IPS-20b (cell line): ENCODE measurements at regions not wholly inside any gene's neighbourhood (a gene's known extent, or its start where the extent isn't known, plus 50 kb on each side); places are given as distances from the start of the nearest gene placed in this dataset.

Experiments used
- H3K27ac ChIP-seq: one replicate; pipeline ENCODE4 v1.5.1; 2013; ENCODE audit warnings: low read length
- H3K27me3 ChIP-seq: 2 replicates; pipeline ENCODE4 v1.6.1; 2013; ENCODE audit warnings: mild to moderate bottlenecking, low read length, inconsistent platforms; ENCODE audit not compliant: insufficient read depth
- H3K36me3 ChIP-seq: 2 replicates; pipeline ENCODE4 v1.6.1; 2013; ENCODE audit warnings: low read depth, mild to moderate bottlenecking, inconsistent platforms, low read length, moderate library complexity; ENCODE audit not compliant: insufficient read depth
- H3K4me1 ChIP-seq: 2 replicates; pipeline ENCODE4 v1.6.1; 2013; ENCODE audit warnings: mild to moderate bottlenecking, control low read depth, inconsistent platforms, low read length, moderate library complexity; ENCODE audit not compliant: insufficient read depth
- H3K4me3 ChIP-seq: 2 replicates; pipeline ENCODE4 v1.5.1; 2013; ENCODE audit warnings: mild to moderate bottlenecking, low read length, inconsistent platforms
- H3K9ac ChIP-seq: 2 replicates; pipeline ENCODE4 v1.6.1; 2013; ENCODE audit warnings: low read depth, mild to moderate bottlenecking, inconsistent platforms, low read length, moderate library complexity
- H3K9me3 ChIP-seq: 2 replicates; pipeline ENCODE4 v1.6.1; 2013; ENCODE audit warnings: mild to moderate bottlenecking, low read depth, low read length, inconsistent platforms; ENCODE audit not compliant: insufficient read depth

DNA sequence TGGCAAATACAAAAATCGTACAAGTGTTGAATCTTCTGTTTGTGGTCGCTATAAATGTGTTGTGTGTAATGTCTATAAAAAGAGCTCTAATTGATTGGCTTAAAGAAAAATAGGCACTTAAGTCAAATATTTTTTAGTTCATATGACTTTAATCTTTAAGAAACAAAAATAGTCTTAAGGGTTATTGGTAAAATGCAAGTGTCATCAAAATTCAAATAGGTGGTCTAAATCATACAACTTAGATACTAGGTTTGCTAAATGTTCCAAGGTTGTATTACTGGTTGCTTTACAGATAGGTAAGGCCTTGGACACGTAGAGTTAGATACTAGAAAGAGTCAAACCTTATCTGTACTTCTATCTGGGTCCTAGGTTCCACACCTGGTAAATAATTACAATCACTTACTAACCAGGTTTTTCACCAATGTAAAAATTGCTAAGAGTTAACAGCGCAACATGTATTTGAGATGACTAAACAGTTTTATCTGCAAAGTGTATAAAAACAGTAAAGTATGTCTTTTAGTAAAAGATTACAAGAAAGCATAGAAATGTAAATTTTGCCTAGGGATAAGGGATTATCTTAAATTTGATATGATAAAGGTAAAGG, 91.1 kb upstream of the GNAZ start:
- peaks cover 46% of the 10 kb centered on the region for H3K9me3 ChIP-seq
- H3K27ac ChIP-seq: no peak overlapping the region
- H3K4me1 ChIP-seq: no peaks in the 10 kb centered on the region
- H3K36me3 ChIP-seq: no peaks in the 10 kb centered on the region
- peaks cover 18% of the 10 kb centered on the region for H3K27me3 ChIP-seq
- H3K4me3 ChIP-seq: no peak overlapping the region
- H3K9ac ChIP-seq: no peak overlapping the region

DNA sequence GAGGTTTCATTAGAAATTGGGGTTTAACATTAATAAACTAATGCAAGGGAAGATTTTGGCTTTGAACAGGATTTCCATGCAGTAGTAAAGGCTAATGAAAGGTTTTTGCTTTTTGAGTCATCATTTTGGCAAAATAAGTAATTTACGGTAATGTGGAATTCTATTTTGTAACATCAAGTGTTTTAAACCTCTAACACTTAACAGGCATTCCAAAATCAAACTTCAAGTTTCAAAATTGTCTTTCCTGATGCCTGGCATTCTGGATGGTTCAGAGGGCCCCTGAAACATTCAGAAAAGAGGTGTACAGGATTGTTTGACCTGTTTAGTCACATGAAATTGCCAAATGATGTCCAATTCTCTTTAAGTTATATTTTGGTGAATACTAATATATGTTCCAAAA, 90.4 kb upstream of the GNAZ start:
- no peak overlapping the region for H3K9ac ChIP-seq
- no peak overlapping the region for H3K4me3 ChIP-seq
- no peaks in the 10 kb centered on the region for H3K4me1 ChIP-seq
- peaks cover 51% of the 10 kb centered on the region for H3K9me3 ChIP-seq
- H3K27me3 ChIP-seq: peaks cover 18% of the 10 kb centered on the region
- H3K27ac ChIP-seq: no peak overlapping the region
- H3K36me3 ChIP-seq: no peaks in the 10 kb centered on the region

DNA sequence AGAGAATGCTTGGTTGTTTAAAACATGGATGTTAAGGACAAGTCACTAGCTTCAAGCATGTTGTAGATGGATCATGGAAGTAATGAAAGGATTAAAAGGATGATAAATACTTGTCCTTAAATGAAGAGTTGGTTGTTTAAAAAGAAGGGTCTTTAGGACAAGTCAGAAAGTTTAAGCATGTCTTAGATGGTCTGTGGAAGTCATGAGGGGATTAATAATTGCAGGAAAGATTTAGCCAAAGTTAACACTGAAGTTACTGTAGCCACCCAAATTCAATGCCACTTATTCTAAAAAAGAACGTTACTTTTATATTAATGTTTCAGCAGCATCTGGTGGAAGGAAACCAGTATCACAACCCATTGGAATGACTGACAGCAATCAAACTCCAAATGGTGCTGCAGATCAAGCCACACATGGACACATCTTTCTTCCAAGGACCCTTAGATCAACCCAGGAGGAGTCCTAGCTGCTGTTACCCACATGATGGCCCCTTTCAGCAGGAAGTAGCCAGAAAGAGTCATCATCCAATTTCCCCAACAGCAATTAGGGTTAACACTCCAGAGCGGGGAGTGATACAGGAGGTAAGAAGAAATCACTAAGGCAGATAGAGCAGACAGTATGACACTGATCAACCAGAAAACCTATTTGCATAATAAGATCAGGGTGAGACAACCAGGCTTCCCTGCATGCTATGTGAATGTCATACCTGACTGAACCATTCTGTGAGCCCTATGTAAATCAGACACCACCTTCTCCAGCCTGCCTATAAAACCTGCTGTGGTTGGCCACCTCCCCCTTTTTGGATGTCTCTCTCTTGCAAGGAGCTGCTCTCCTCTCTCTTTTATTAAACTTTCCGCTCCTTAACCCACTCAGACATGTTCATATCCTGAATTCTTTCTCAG, 88.4 kb upstream of the GNAZ start:
- Histone ChIP-seq H3K9ac (no peak overlapping the region), H3K27me3 (peaks cover 1% of the 10 kb centered on the region; the same call in 1 of the 2 replicates), H3K9me3 (peaks cover 51% of the 10 kb centered on the region), H3K4me3 (no peak overlapping the region), H3K36me3 (no peaks in the 10 kb centered on the region), H3K4me1 (no peaks in the 10 kb centered on the region), H3K27ac (no peak overlapping the region)

DNA sequence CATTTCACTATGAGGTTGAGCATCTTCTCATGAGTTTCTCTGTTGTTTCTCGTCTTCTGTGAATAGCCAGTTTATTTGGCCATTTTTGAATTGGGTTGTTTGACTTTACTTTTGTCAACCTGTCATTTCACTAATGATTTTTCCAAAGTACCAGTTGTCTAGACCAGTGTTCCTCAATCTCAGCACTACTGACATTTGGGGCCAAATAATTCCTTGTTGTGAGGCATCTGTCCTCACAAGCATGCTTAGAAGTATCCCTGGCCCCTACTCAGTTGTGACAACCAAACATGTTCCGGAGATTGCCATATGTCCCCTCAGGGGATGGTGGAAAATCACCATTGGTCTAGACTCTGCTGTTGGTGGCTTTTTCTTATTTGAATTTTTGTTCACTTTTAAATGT, 87.7 kb upstream of the GNAZ start:
- Histone ChIP-seq H3K27ac (no peak overlapping the region), H3K4me3 (no peak overlapping the region), H3K27me3 (no peaks in the 10 kb centered on the region), H3K4me1 (no peaks in the 10 kb centered on the region), H3K9ac (no peak overlapping the region), H3K36me3 (no peaks in the 10 kb centered on the region), H3K9me3 (peaks cover 51% of the 10 kb centered on the region)

DNA sequence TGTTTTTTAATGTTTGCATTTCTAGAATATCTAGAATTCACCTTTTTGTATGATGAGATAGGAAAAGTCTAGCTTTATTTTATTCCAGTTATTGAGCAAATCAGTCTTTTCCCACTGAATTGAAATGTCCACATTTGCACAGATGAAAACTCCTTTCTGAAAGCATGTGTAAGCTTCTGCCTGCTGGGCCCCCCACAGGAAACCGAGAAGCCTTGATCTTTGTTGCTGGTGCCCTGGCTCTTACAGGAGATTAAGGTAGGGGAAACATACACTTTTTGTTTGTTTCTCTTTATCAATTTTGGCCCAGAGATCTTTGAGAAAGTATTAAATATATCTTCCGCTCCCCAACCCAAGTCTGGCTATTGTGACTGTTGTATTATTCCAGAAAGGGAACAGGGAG, 87.2 kb upstream of the GNAZ start:
- H3K4me3 ChIP-seq: no peak overlapping the region

DNA sequence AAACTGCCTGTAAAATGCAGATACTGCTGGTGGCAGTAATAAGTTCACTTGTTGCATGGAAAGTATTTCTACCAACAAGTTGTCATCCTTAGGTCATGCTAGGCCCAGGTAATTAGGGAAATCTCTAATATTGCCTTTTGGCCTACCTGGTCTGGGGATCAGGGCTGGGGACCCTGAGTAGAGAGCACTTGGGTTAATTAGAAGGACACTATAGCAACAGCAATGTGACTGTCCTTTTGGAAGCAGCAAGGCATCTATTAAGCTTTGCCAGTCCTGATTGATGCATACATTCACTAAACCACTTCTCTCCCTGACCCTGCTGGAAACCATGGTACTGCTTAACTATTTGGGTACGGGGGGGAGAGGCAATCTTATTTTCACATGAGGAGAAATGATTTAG, 86.5 kb upstream of the GNAZ start:
- no peaks in the 10 kb centered on the region for H3K36me3 ChIP-seq
- no peak overlapping the region for H3K27ac ChIP-seq
- peaks cover 46% of the 10 kb centered on the region for H3K9me3 ChIP-seq
- no peaks in the 10 kb centered on the region for H3K4me1 ChIP-seq
- no peak overlapping the region for H3K4me3 ChIP-seq
- H3K9ac ChIP-seq: no peak overlapping the region
- H3K27me3 ChIP-seq: no peaks in the 10 kb centered on the region; the same call in 1 of the 2 replicates

More for the DNA sequence above, 87.2 kb upstream of the GNAZ start:
- Histone ChIP-seq H3K4me1 (no peaks in the 10 kb centered on the region), H3K27me3 (no peaks in the 10 kb centered on the region), H3K27ac (no peak overlapping the region), H3K9me3 (peaks cover 51% of the 10 kb centered on the region), H3K9ac (no peak overlapping the region), H3K36me3 (no peaks in the 10 kb centered on the region)

DNA sequence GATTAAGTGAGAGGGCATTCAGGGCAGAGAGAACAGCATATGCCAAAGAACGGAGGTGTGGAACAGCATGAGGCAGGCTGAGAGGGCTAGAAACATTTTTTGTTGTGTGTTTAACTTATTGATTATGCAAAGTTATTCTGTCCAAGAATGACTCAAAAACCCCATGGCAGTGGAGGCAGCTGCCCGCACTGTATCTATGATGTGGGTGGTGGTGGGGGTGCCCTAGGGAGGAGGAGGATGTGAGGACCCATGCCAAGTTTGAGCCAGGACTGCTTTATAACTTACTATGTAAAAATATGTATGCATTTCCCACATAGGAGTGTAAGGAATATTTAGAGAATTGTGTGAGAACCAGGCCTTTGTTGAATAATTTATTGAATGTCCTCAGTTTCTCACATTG, 85.4 kb upstream of the GNAZ start:
- no peaks in the 10 kb centered on the region for H3K4me1 ChIP-seq
- no peak overlapping the region for H3K9ac ChIP-seq
- no peaks in the 10 kb centered on the region for H3K36me3 ChIP-seq
- H3K9me3 ChIP-seq: peaks cover 38% of the 10 kb centered on the region
- no peak overlapping the region for H3K27ac ChIP-seq
- no peak overlapping the region for H3K4me3 ChIP-seq
- H3K27me3 ChIP-seq: no peaks in the 10 kb centered on the region; the same call in 1 of the 2 replicates

DNA sequence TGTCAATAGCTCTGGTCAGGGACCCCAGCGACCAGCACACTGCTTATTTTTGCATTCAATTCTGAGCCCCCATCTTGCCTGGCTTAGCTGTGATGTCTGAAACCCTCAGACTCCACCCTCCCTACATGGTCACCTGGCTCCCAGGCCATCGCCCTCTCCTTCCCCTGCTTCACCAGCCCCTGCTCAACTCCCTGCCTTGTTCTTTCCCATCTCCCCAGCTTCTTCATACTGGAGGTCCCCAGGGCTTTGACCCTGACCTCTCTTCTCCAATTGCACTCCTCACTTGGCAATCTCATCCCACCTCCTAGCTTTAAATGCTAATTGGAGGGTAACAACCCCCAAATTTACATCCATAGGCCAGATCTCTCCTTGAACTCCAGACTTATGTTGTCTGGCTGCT, 84.3 kb upstream of the GNAZ start:
- Histone ChIP-seq H3K27ac (no peak overlapping the region), H3K9me3 (peaks cover 29% of the 10 kb centered on the region), H3K4me1 (no peaks in the 10 kb centered on the region), H3K36me3 (no peaks in the 10 kb centered on the region), H3K27me3 (peaks cover 2% of the 10 kb centered on the region; the same call in 1 of the 2 replicates), H3K9ac (no peak overlapping the region), H3K4me3 (no peak overlapping the region)

DNA sequence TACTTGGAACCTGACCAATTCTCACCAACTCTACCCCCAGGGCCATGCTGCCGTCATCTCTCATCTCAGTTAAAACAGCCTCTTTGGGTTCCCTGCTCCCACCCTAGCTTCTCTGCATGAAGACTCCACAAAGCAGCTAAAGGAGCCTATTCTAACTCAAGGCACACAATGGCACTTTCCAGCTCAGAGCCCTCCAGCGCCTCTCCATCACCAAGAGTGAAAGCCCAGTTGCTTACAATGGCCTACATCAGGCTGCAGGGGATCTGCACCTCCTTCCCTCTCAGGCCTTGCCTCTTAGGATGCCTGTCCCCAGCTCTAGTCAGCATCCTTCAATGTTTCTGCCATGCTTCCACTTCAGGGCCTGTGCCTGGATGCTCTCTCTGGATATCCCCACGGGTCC, 83.7 kb upstream of the GNAZ start:
- no peak overlapping the region for H3K27ac ChIP-seq
- no peaks in the 10 kb centered on the region for H3K36me3 ChIP-seq
- H3K4me1 ChIP-seq: no peaks in the 10 kb centered on the region
- peaks cover 26% of the 10 kb centered on the region for H3K9me3 ChIP-seq
- peaks cover 3% of the 10 kb centered on the region; the same call in 1 of the 2 replicates for H3K27me3 ChIP-seq
- no peak overlapping the region for H3K9ac ChIP-seq
- no peak overlapping the region for H3K4me3 ChIP-seq

DNA sequence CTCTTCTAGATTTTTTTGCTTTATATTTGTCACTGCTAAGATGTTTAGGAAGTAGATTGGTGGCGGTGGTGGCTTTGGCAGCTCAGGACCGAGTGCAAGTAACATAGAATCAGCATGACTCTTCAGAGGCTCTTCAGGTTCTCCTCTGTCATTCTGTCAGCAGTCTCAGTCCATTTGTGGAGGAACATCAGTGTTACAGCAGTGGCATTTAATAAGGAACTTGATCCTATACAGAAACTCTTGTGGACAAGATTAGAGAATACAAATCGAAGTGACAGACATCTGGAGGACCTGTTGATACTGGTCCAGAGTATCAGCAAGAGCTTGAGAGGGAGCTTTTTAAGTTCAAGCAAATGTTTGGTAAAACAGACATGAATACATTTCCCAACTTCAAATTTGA, 82.2 kb upstream of the GNAZ start:
- Histone ChIP-seq H3K4me3 (no peak overlapping the region), H3K9me3 (peaks cover 14% of the 10 kb centered on the region; the same call in 1 of the 2 replicates), H3K4me1 (no peaks in the 10 kb centered on the region), H3K9ac (no peak overlapping the region), H3K27ac (no peak overlapping the region), H3K36me3 (no peaks in the 10 kb centered on the region), H3K27me3 (peaks cover 10% of the 10 kb centered on the region; the same call in 1 of the 2 replicates)

DNA sequence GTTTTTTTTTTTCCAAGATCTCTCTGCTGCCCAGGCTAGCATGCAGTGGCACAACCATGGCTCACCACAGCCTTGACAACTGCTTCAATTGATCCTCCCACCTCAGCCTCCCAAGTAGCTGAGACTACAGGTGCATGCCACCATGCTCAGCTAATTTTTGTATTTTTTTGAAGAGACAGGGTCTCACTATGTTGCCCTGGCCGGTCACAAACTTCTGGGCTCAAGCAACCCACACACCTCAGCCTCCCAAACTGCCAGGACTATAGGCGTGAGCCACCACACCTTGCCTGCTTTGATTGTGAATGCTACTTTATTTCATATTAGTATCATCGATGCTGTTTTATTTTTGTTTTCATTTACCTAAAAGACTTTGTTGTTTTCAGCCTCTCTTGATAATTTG, 81.5 kb upstream of the GNAZ start:
- Histone ChIP-seq H3K9ac (no peak overlapping the region), H3K36me3 (no peaks in the 10 kb centered on the region), H3K27ac (no peak overlapping the region), H3K27me3 (peaks cover 12% of the 10 kb centered on the region; the same call in 1 of the 2 replicates), H3K4me1 (no peaks in the 10 kb centered on the region), H3K9me3 (peaks cover 10% of the 10 kb centered on the region; the same call in 1 of the 2 replicates), H3K4me3 (no peak overlapping the region)

DNA sequence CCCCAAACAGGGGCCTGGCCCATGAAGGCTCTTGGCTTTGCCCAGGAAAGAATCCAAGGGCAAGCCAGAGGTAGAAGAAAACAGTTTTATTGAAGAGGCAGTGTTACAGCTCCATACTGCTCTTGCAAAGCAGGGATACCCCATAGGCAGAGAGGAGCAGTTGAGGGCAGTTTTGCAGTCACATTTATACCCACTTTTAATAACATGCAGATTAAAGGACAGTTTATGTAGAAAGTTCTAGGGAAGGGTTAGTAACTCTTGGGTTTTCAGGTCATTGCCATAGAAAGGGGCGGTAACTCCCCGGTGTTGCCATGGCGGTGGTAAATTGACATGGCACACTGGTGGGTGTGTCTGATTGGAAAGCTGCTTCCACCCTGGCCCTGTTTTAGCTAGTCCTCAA, 80.5 kb upstream of the GNAZ start:
- no peak overlapping the region for H3K27ac ChIP-seq
- no peak overlapping the region for H3K4me3 ChIP-seq
- no peaks in the 10 kb centered on the region for H3K4me1 ChIP-seq
- no peak overlapping the region for H3K9ac ChIP-seq
- H3K27me3 ChIP-seq: peaks cover 12% of the 10 kb centered on the region; the same call in 1 of the 2 replicates
- no peaks in the 10 kb centered on the region for H3K9me3 ChIP-seq
- H3K36me3 ChIP-seq: no peaks in the 10 kb centered on the region
